ENCODE measurements at regions not wholly inside any gene's neighbourhood (a gene's known extent, or its start where the extent isn't known, plus 50 kb on each side); places are given as distances from the start of the nearest gene placed in this dataset.

GRCh38 chr1:110779636-110780035, 93.3 kb upstream of the CD53 start:
- DNase-seq (ENCODE audit: low spot score): no peak
- no peak for TF ChIP-seq CTCF (IDR thresholded peaks at IDR 0.05)
- Histone ChIP-seq H3K4me3 (no peak overlapping the region), H3K27ac (no peak overlapping the region)

GRCh38 chr1:110778821-110779220, 94.1 kb upstream of the CD53 start:
- no peak for TF ChIP-seq CTCF (IDR thresholded peaks at IDR 0.05)
- H3K27ac ChIP-seq: no peak overlapping the region

GRCh38 chr1:110777228-110777627, 95.7 kb upstream of the CD53 start:
- DNase-seq (ENCODE audit: low spot score): no peak
- no peak for TF ChIP-seq CTCF (IDR thresholded peaks at IDR 0.05)
- Histone ChIP-seq H3K4me3 (no peak overlapping the region), H3K27ac (no peak overlapping the region)

More at GRCh38 chr1:110778821-110779220, 94.1 kb upstream of the CD53 start:
- DNase-seq (ENCODE audit: low spot score): no peak
- no peak overlapping the region for H3K4me3 ChIP-seq

- H3K4me3 ChIP-seq: no peak overlapping the region
- no peak for DNase-seq (ENCODE audit: low spot score)
- H3K27ac ChIP-seq: no peak overlapping the region
- no peak for TF ChIP-seq CTCF (IDR thresholded peaks at IDR 0.05)
These were observed 98.5 kb upstream of the CD53 start for GRCh38 chr1:110774398-110774797.

- Histone ChIP-seq H3K27ac (no peak overlapping the region), H3K4me3 (no peak overlapping the region)
- no peak for TF ChIP-seq CTCF (IDR thresholded peaks at IDR 0.05)
- no peak for DNase-seq (ENCODE audit: low spot score)
These were observed 99.1 kb upstream of the KCNA3 start for GRCh38 chr1:110773813-110774212.

GRCh38 chr1:110771245-110772022, 96.7 kb upstream of the KCNA3 start:
- Histone ChIP-seq H3K4me3 (no peak overlapping the region), H3K27ac (no peak overlapping the region)
- DNase-seq (ENCODE audit: low spot score): no peak
- TF ChIP-seq CTCF (IDR thresholded peaks at IDR 0.05): no peak

- H3K27ac ChIP-seq: no peak overlapping the region
- TF ChIP-seq CTCF (IDR thresholded peaks at IDR 0.05): no peak
- no peak for DNase-seq (ENCODE audit: low spot score)
- no peak overlapping the region for H3K4me3 ChIP-seq
These were observed 96.1 kb upstream of the KCNA3 start for GRCh38 chr1:110770832-110771231.

Measured in coronary artery (tissue), 2 donors.